HG03060 (cell line): ENCODE measurements at regions not wholly inside any gene's neighbourhood (a gene's known extent, or its start where the extent isn't known, plus 50 kb on each side); places are given as distances from the start of the nearest gene placed in this dataset.
"Not testable (repeated sequence)": the region's sequence is repeated elsewhere in the genome, so short reads cannot be mapped to it uniquely, and the experiment has no call there.

Experiments used
- ATAC-seq: cut with Tn5 transposase; IDR thresholded peaks from one replicate; pipeline ENCODE4 v1.9.1; 2021; ENCODE audit warnings: low read depth, moderate number of reproducible peaks; ENCODE audit not compliant: unreplicated experiment

- no peak for ATAC-seq
These were observed 459.9 kb upstream of the MCTP2 start for GRCh38 chr15:93771196-93772030.

- no peak for ATAC-seq
These were observed 460.6 kb upstream of the MCTP2 start for GRCh38 chr15:93770788-93771187.

DNA sequence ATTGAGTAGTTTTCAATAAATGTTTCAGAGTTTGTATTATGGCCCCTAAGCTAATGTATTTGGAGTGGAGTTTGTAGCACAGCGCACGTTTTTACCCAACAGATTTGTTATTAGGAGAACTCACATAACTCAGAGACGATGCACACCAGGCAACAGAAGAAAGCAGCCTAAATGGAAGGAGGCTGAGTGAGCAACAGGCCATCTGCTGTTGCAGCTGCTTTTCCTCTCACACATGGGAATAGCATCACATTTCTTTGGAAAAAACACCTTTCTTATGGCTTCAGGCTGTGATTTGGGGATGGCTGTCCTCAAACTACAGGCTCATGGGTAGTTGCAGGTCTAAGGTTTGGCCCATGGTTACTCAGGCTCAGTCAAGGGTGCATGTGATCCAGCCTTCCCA, 469.3 kb upstream of the MCTP2 start:
- ATAC-seq: no peak

- ATAC-seq: no peak
These were observed 471.7 kb upstream of the MCTP2 start for GRCh38 chr15:93759629-93760028.

GRCh38 chr15:93758824-93759223, 472.5 kb upstream of the MCTP2 start:
- no peak for ATAC-seq

DNA sequence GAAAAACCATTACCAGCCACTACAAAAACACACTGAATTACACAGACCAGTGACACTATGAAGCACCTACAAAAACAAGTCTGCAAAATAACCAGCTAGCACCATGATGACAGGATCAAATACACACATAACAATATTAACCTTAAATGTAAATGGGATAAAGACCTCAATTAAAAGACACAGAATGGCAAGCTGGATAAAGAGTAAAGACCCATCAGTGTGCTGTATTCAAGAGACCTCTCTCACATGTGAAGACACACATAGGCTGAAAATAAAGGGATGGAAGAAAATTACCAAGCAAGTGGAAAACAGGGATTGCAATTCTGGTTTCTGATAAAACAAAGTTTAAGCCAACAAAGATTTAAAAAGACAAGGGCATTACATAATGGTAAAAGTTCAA, 482.7 kb upstream of the MCTP2 start:
- no peak for ATAC-seq

GRCh38 chr15:93734976-93735375, 496.4 kb upstream of the MCTP2 start:
- ATAC-seq: not testable (repeated sequence)

GRCh38 chr15:93730724-93731123, 500.6 kb upstream of the MCTP2 start:
- no peak for ATAC-seq

DNA sequence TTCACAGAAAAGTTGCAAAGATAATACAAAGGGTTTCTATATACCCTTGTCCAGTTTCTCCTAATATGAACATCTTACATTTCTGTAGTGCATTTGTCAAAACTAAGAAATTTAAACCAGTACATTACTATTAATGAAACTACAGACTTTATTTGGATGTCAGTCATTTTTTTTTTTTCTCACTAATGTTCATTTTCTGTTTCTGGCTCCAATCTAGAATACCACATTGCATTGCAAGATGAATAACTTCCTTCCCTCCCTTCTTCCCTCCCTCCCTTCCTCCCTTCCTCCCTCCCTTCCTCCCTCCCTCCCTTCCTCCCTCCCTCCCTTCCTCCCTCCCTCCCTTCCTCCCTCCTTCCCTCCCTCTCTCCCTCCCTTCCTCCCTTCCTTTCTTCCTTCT, 509.2 kb upstream of the MCTP2 start:
- no peak for ATAC-seq

DNA sequence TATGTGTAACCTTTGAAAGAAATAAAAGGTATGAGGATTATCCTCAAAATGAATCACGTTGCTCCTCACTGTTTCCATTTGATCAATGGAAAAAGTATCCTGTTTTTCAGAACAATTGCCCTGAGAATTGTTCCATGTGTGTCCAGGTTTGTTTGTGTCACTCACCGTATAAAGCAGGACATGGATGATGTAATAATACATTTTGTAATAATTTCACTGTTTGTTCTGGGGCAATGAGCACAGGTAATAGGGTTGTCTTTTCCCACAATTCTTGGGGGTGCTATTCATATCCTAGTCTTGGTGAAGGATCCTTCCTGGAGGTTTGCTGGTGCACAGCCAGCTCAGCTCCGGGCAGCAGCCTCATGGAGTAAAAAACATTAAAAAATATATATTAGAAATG, 510.8 kb upstream of the MCTP2 start:
- ATAC-seq: no peak

DNA sequence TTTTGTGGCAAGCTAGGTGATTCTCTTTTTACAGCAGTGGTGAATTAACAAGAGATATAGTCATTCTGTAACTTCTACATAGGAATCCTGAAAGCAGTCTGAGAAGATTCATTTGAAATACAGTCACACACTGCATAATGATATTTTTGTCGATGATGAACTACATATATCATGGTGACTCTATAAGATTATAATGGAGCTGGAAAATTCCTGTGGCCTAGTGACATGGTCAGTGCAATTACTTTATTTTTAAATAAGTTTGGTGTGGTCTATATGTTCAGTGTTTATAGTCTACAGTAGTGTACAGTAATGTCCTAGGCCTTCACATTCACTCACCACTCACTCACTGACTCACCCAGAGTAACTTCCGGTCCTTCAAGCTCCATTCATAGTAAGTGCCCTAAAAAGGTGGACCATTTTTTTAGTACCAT, 511.4 kb upstream of the MCTP2 start:
- ATAC-seq: no peak

GRCh38 chr15:93716615-93717231, 514.6 kb upstream of the MCTP2 start:
- ATAC-seq: no peak

GRCh38 chr15:93709708-93710107, 521.7 kb upstream of the MCTP2 start:
- ATAC-seq: no peak

DNA sequence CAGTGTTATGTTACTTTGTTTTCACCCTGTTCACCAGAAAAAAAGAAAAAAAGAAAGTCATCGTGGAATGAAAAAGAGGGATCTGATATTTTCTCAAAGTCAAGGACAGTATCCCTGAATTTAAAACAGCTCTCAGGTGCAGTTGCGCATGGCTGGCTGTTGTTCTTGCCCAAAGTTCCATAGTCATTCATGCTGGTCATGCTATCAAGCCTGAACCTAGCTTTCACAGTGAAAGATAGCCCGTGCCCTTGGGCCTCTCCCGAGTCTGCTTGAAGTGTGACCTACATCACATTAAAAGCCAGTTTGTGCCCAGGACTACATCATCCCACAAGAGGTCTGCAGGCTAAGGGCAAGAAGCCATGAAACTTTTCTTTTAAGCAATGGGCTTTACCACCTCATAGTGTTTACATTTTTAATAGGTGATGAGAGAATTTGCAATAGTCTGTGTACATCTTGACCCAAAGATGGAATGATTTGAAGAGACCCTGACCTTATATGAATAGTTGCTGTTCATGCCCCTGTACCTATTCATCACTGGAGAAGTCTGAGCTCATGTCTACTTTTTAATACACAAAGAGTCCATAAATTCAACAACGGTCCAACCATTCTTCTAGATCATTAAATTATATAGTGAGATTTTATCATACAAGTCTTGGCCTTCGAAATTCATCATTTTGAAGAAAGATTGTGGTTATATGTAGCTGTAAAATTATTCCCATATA, 522.5 kb upstream of the MCTP2 start:
- ATAC-seq: no peak

DNA sequence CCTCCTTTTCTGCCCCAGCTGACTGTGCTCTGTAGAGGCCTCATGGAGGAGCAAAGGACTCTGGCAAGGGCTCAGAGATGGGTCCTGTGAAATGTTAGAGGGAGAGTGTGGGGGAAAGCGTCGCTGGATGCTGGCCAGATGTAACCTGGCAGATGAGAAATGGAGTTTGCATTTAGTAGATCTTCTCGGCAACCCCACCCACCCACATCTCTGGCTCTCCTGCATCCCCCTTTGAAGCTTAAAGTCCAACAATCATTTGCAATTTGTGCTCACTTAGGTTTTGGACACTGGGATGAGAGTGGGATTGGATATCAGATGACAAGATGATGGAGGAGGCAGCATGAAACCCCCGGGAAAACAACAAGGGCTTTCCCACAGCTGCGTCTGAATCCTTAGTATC, 523.6 kb upstream of the MCTP2 start:
- no peak for ATAC-seq

- no peak for ATAC-seq
These were observed 524.7 kb upstream of the MCTP2 start for GRCh38 chr15:93706495-93707292.

DNA sequence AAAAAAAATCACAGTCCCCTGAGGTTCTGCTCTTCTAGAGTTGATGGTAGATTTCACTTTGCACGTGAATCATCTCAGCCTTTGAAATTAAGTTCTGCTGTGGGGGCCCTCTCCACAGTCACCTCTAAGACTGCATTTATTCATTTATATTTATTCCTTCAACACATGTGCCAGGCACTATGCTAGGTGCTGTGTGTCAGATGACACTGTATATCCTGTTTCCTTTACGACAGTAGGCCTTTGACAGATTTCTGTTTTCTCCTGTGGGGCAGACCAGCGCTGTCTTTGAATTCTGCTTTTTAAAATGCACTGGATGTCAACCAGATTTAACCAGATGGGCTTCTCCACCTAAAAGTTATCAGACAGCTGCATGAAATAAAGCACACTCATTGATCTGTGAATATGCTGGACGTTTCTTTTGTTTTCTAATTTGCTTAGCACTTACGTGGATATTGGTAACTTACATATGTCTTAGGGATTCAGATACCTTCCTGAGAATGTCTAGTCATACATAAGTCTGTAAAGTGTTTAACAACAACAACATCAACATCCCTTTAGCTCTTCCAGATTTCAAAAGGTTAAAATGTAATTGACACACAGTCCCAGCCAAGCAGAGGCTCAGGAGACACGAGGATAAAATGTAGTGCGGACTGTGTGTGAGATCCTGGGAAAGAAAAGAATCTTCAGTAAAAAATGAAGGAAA, 525.5 kb upstream of the MCTP2 start:
- no peak for ATAC-seq

DNA sequence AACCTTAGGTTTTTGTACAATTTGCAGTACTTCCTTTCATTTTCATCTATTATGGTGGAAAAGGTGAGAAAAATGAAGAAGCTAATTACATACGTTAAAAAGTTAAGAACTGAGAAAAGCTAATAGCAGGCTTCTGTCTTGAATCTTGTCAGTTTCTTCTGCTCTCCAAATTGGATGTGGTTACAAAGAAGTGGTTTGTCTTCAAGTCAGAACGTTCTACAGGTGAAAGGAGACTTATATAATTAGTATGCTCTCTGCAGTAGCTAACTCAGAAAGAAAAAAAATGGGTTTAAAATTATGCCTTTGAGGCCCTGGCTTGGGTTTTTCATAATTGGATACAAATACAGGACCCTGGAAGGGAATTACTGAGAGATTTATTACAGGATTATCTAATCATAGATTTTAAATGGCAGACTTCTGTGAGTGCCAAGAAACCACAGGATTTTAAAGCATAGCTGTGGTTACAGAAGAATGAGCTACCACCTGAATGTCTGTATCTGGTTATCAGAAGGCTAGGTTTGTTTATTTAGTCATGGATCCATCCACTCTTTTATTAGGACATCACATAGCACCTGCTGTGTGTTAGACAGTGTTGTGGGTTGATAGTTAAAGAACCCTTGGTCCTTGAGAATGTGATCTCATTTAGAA, 528.1 kb upstream of the MCTP2 start:
- ATAC-seq: no peak

- no peak for ATAC-seq
These were observed 531.3 kb upstream of the MCTP2 start for GRCh38 chr15:93700051-93700450.

DNA sequence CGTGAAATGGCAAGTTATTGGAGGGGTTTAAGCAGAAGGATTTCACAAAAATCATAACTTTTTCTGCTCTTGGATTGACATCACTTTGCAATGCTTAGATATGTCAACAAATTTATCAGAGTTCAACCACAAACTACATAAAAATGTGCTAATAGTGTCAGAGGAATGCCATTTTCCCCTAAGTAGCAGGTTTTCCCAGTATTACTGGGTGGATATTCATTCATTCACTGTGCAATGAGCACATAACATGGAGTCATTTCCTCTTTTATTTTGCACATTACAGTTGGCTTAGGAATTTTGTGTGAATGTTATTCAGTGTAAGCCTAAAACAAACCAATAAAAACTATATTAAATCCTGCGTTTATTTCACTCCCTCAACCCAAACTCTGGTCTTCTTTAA, 537.3 kb upstream of the MCTP2 start:
- no peak for ATAC-seq
